ENCODE measurements at regions not wholly inside any gene's neighbourhood (a gene's known extent, or its start where the extent isn't known, plus 50 kb on each side); places are given as distances from the start of the nearest gene placed in this dataset.

GRCh38 chr3:118097660-118098059 is 937.0 kb downstream of the IGSF11 start:
- no peak overlapping the region for H3K4me3 ChIP-seq (ENCODE audit: extremely low read depth in 1 of 4, insufficient read depth in 2 of 4, low read depth in 3 of 4, low read length in 4 of 4)
- no peaks in the 10 kb centered on the region for H3K79me2 ChIP-seq (ENCODE audit: control insufficient read depth in 1 of 2, insufficient read depth in 2 of 2, low read length in 2 of 2)
- no peak overlapping the region for H3K23ac ChIP-seq (ENCODE audit: insufficient read length)
- peaks cover 15 to 17% of the 10 kb centered on the region in 2 experiments for H3K9me3 ChIP-seq (ENCODE audit: insufficient read depth in 2 of 2, low read depth in 1 of 2, low read length in 1 of 2)
- no peak overlapping the region for H2BK120ac ChIP-seq (replicated peaks; ENCODE audit: low read depth, low read length)
- no peak overlapping the region for H2BK20ac ChIP-seq (ENCODE audit: low read length)
- H3K18ac ChIP-seq (ENCODE audit: extremely low read depth, low read length) = no peak overlapping the region
- H3K79me1 ChIP-seq (ENCODE audit: low read depth, low read length) = no peaks in the 10 kb centered on the region
- H3K4ac ChIP-seq (replicated peaks; ENCODE audit: insufficient read length, low read depth, low read length) = no peak overlapping the region
- H3K9ac ChIP-seq (replicated peaks in 1 of 4; ENCODE audit: extremely low read depth in 1 of 4, low read depth in 3 of 4, low read length in 3 of 4) = no peak overlapping the region
- H4K91ac ChIP-seq (replicated peaks; ENCODE audit: insufficient read length, low read length) = no peak overlapping the region
- no peak overlapping the region for H2BK12ac ChIP-seq (ENCODE audit: low read depth, low read length)
- no peak overlapping the region for H3K27ac ChIP-seq (ENCODE audit: low read depth, low read length)
- no peak overlapping the region for H2AK5ac ChIP-seq (ENCODE audit: low read depth, low read length)
- no peak overlapping the region for H2BK5ac ChIP-seq (ENCODE audit: low read depth, low read length)
- H3K27me3 ChIP-seq (replicated peaks in 1 of 4; ENCODE audit: control insufficient read depth in 3 of 4, extremely low read depth in 1 of 4, insufficient read depth in 3 of 4, low read length in 3 of 4) = no peaks in the 10 kb centered on the region
- ChIA-PET POLR2A (ENCODE audit: partially characterized antibody) (no interaction called here), CTCF (ENCODE audit: partially characterized antibody) (no interaction called here)
- no peak overlapping the region for H4K8ac ChIP-seq (ENCODE audit: extremely low read depth, insufficient read depth, low read length)
- no peak overlapping the region for H4K5ac ChIP-seq (ENCODE audit: insufficient read length, low read depth, low read length)
- peaks cover 0 to 8% (median 0%) of the 10 kb centered on the region in 4 experiments; a peak in 2 of 8 replicates for H3K36me3 ChIP-seq (ENCODE audit: control insufficient read depth in 2 of 4, insufficient read depth in 4 of 4, low read length in 3 of 4)
- DNase-seq (ENCODE audit: low read depth in 1 of 2, low spot score in 2 of 2) = no peak
- H3K23me2 ChIP-seq (ENCODE audit: low read depth, low read length) = no peaks in the 10 kb centered on the region
- H4K20me1 ChIP-seq (replicated peaks in 1 of 2; ENCODE audit: control insufficient read depth in 1 of 2, insufficient read depth in 2 of 2, low read length in 2 of 2) = no peaks in the 10 kb centered on the region
- H3K4me2 ChIP-seq (ENCODE audit: insufficient read depth in 1 of 2, low read depth in 2 of 2, low read length in 2 of 2) = no peak overlapping the region
- FAIRE-seq = no peak
- H2AFZ ChIP-seq (ENCODE audit: low read length) = no peak overlapping the region
- TF ChIP-seq GTF2F1 (IDR thresholded peaks at IDR 0.05; ENCODE audit: borderline replicate concordance, low read depth, low read length) = no peak
- peak; percentile 91 for TF ChIP-seq MAFK (IDR thresholded peaks at IDR 0.05; ENCODE audit: low read depth, low read length)
- H2BK15ac ChIP-seq (ENCODE audit: low read length) = no peak overlapping the region
- H3K56ac ChIP-seq (replicated peaks; ENCODE audit: insufficient read length, low read depth, low read length) = no peak overlapping the region
- 93% methylated on average over 1 of the region's 1 CpG; no CpG with 5 or more reads in 1 of the 2 experiments for WGBS, 2 experiments (ENCODE audit: extremely low coverage in 1 of 2, insufficient coverage in 1 of 2, insufficient read length in 1 of 2, insufficient replicate concordance in 2 of 2, low coverage in 1 of 2, low lambda C conversion rate in 2 of 2, missing lambda C conversion rate in 1 of 2)
- no peak overlapping the region for H3K14ac ChIP-seq (ENCODE audit: insufficient read length)
- H3K4me1 ChIP-seq (replicated peaks in 1 of 4; ENCODE audit: control insufficient read depth in 3 of 4, insufficient read depth in 4 of 4, low read length in 3 of 4) = no peaks in the 10 kb centered on the region
